A549 (cell line): ENCODE measurements at regions not wholly inside any gene's neighbourhood (a gene's known extent, or its start where the extent isn't known, plus 50 kb on each side); places are given as distances from the start of the nearest gene placed in this dataset.

ENCODE experiments used
- BCL3 ChIP-seq: fragments of >200 bp; sonication (Bioruptor Twin); formaldehyde crosslinking; IDR thresholded peaks from 3 replicates; pipeline ENCODE4 v1.6.1; 2016
- CTCF ChIP-seq: fragments of >200 bp; sonication (Bioruptor Twin); formaldehyde crosslinking; IDR thresholded peaks from 3 replicates; pipeline ENCODE4 v1.5.1; 2016
- EHMT2 ChIP-seq: fragments of 200-600 bp; sonication (generic); IDR thresholded peaks from 2 replicates; pipeline ENCODE4 v1.6.1; 2016; ENCODE audit warnings: antibody characterized with exemption, low read depth, mild to moderate bottlenecking, moderate library complexity
- JUNB ChIP-seq: fragments of >200 bp; sonication (Bioruptor Twin); formaldehyde crosslinking; IDR thresholded peaks from 2 replicates; pipeline ENCODE4 v1.6.1; 2016
- MAX ChIP-seq: IDR thresholded peaks from 2 replicates; pipeline ENCODE4 v1.6.1; 2012
- MYC ChIP-seq: IDR thresholded peaks from 2 replicates; pipeline ENCODE4 v1.6.1; 2012; ENCODE audit warnings: mild to moderate bottlenecking, inconsistent platforms, low read length, improper control_type of control experiment, borderline replicate concordance
- POLR2A ChIP-seq: IDR thresholded peaks from 2 replicates; pipeline ENCODE4 v1.6.1; 2012; ENCODE audit warnings: mild to moderate bottlenecking, low read length
- TP53 ChIP-seq: fragments of 250-450 bp; sonication (Bioruptor Pico); IDR thresholded peaks from 2 replicates; pipeline ENCODE4 v1.5.0; 2021; ENCODE audit warnings: mild to moderate bottlenecking, moderate library complexity
- USF2 ChIP-seq: fragments of 450-650 bp; IDR thresholded peaks from 2 replicates; pipeline ENCODE4 v1.6.1; 2014; ENCODE audit warnings: antibody characterized with exemption

GRCh38 chr12:42686514-42687172 lies 97.1 kb upstream of the PRICKLE1 start:
- no peak for TF ChIP-seq EHMT2
- TF ChIP-seq CTCF: no peak
- no peak for TF ChIP-seq BCL3
- TF ChIP-seq POLR2A: no peak
- TF ChIP-seq MAX: no peak
- no peak for TF ChIP-seq USF2
- TF ChIP-seq TP53 (CRISPR knock-in tag): no peak
- TF ChIP-seq JUNB: no peak
- no peak for TF ChIP-seq MYC
